Testis (tissue), 2 donors: ENCODE measurements at regions not wholly inside any gene's neighbourhood (a gene's known extent, or its start where the extent isn't known, plus 50 kb on each side); places are given as distances from the start of the nearest gene placed in this dataset.
"Not testable (repeated sequence)": the region's sequence is repeated elsewhere in the genome, so short reads cannot be mapped to it uniquely, and the experiment has no call there.

ENCODE experiments used
- DNase-seq: peaks from one replicate; pipeline ENCODE4 v3.0.0-alpha.2; 2019
- H3K27ac ChIP-seq, 2 donors: fragments of 200-600 bp; sonication (generic); one replicate each; pipeline ENCODE4 v1.5.1; 2019
- H3K27me3 ChIP-seq: fragments of 200-600 bp; sonication (generic); one replicate; pipeline ENCODE4 v1.5.1; 2019
- H3K36me3 ChIP-seq: fragments of 200-600 bp; sonication (generic); one replicate; pipeline ENCODE4 v1.5.1; 2017; ENCODE audit warnings: low read depth; ENCODE audit errors: missing control alignments
- H3K4me1 ChIP-seq: fragments of 200-600 bp; sonication (generic); one replicate; pipeline ENCODE4 v1.5.1; 2019
- H3K4me3 ChIP-seq, 2 donors: fragments of 200-600 bp; sonication (generic); one replicate each; pipeline ENCODE4 v1.5.1; 2017 to 2019
- H3K9me3 ChIP-seq: fragments of 200-600 bp; sonication (generic); one replicate; pipeline ENCODE4 v1.5.1; 2017
- CTCF ChIP-seq, 3 experiments: fragments of 450-650 bp in 2 of 3; fragments of 200-600 bp in 1 of 3; sonication (generic) in 1 of 3; IDR thresholded peaks; one replicate each; pipeline ENCODE4 v1.5.1; 2016 to 2019; ENCODE audit warnings: antibody characterized with exemption in 3 of 3, mild to moderate bottlenecking in 2 of 3, moderate library complexity in 1 of 3
- POLR2A ChIP-seq: fragments of 450-650 bp; IDR thresholded peaks from one replicate; pipeline ENCODE4 v1.6.1; 2017; ENCODE audit warnings: antibody characterized with exemption, mild to moderate bottlenecking, moderate library complexity
- WGBS, 2 donors: methylation state at CpG; one replicate each; pipeline ENCODE4 v1.1.5; 2018; 5-methylcytosine and 5-hydroxymethylcytosine counted together
- intact Hi-C: fragments of 100-400 bp; cut with DNase I; formaldehyde crosslinking; loops from one replicate; pipeline ENCODE4 v1.15.1; 2023; ENCODE audit warnings: low total_unique reads

GRCh38 chr2:215635071-215635787 is 199.4 kb upstream of the FN1 start:
- H3K27me3 ChIP-seq, result no peaks in the 10 kb centered on the region
- H3K4me3 ChIP-seq, result no peak overlapping the region
- H3K36me3 ChIP-seq, result no peaks in the 10 kb centered on the region
- no peak overlapping the region for H3K27ac ChIP-seq
- TF ChIP-seq POLR2A, result no peak
- no peak for TF ChIP-seq CTCF (IDR thresholded peaks at IDR 0.05)
- H3K4me1 ChIP-seq, result no peaks in the 10 kb centered on the region
- H3K9me3 ChIP-seq, result no peaks in the 10 kb centered on the region
- no peak for DNase-seq
- intact Hi-C loops, result no loop called here

- TF ChIP-seq CTCF (IDR thresholded peaks at IDR 0.05) (no peak), POLR2A (no peak)
- no peaks in the 10 kb centered on the region for H3K27me3 ChIP-seq
- DNase-seq, result no peak
- intact Hi-C loops, result no loop called here
- no peaks in the 10 kb centered on the region for H3K9me3 ChIP-seq
- no peaks in the 10 kb centered on the region for H3K4me1 ChIP-seq
- H3K36me3 ChIP-seq, result no peaks in the 10 kb centered on the region
- H3K27ac ChIP-seq, result no peak overlapping the region
- no peak overlapping the region for H3K4me3 ChIP-seq
These were observed 197.5 kb upstream of the FN1 start for GRCh38 chr2:215633360-215633759.

GRCh38 chr2:215631696-215632095 is 195.8 kb upstream of the FN1 start:
- no peaks in the 10 kb centered on the region for H3K36me3 ChIP-seq
- H3K27me3 ChIP-seq, result no peaks in the 10 kb centered on the region
- intact Hi-C loops, result no loop called here
- DNase-seq, result no peak
- H3K27ac ChIP-seq, result no peak overlapping the region
- no peaks in the 10 kb centered on the region for H3K9me3 ChIP-seq
- no peaks in the 10 kb centered on the region for H3K4me1 ChIP-seq
- H3K4me3 ChIP-seq, result no peak overlapping the region
- WGBS, 2 donors, result 94 to 97% methylated on average over 2 of the region's 2 CpGs
- TF ChIP-seq POLR2A, result no peak
- no peak for TF ChIP-seq CTCF (IDR thresholded peaks at IDR 0.05)

GRCh38 chr2:215630796-215631195 is 194.9 kb upstream of the FN1 start:
- H3K9me3 ChIP-seq, H3K27ac ChIP-seq, H3K36me3 ChIP-seq, H3K27me3 ChIP-seq, intact Hi-C loops, H3K4me3 ChIP-seq, H3K4me1 ChIP-seq, DNase-seq: not testable (repeated sequence)
- whole genome bisulfite sequencing, 2 donors, result 98 to 100% methylated on average over 2 of the region's 2 CpGs

GRCh38 chr2:215627771-215628170 is 191.9 kb upstream of the FN1 start:
- no peaks in the 10 kb centered on the region for H3K27me3 ChIP-seq
- H3K4me3 ChIP-seq, result no peak overlapping the region
- TF ChIP-seq POLR2A, result no peak
- H3K9me3 ChIP-seq, result no peaks in the 10 kb centered on the region
- 86 to 100% methylated on average over 1 of the region's 1 CpG for WGBS, 2 donors
- H3K27ac ChIP-seq, result no peak overlapping the region
- DNase-seq, result no peak
- no peaks in the 10 kb centered on the region for H3K4me1 ChIP-seq
- intact Hi-C loops, result no loop called here
- no peaks in the 10 kb centered on the region for H3K36me3 ChIP-seq

- Histone ChIP-seq H3K27ac (no peak overlapping the region), H3K4me1 (no peaks in the 10 kb centered on the region), H3K9me3 (no peaks in the 10 kb centered on the region), H3K36me3 (no peaks in the 10 kb centered on the region), H3K27me3 (no peaks in the 10 kb centered on the region), H3K4me3 (no peak overlapping the region)
- intact Hi-C loops, result no loop called here
- TF ChIP-seq CTCF (IDR thresholded peaks at IDR 0.05), result no peak
- TF ChIP-seq POLR2A, result no peak
- no peak for DNase-seq
- WGBS, 2 donors, result 79 to 80% methylated on average over 5 of the region's 5 CpGs
These were observed 191.0 kb upstream of the FN1 start for GRCh38 chr2:215626812-215627281.
